ENCODE measurements at regions not wholly inside any gene's neighbourhood (a gene's known extent, or its start where the extent isn't known, plus 50 kb on each side); places are given as distances from the start of the nearest gene placed in this dataset.
"Not testable (repeated sequence)": the region's sequence is repeated elsewhere in the genome, so short reads cannot be mapped to it uniquely, and the experiment has no call there.

- no peak for DNase-seq (ENCODE audit: low read depth, low spot score)
Observed at GRCh38 chr12:127503246-127503645, 763.7 kb upstream of the TMEM132C start.

- not testable (repeated sequence) for DNase-seq (ENCODE audit: low read depth, low spot score)
Observed at GRCh38 chr12:127503996-127504395, 763.0 kb upstream of the TMEM132C start.

GRCh38 chr12:127504874-127505273, 762.1 kb upstream of the TMEM132C start:
- DNase-seq (ENCODE audit: low read depth, low spot score): no peak

- DNase-seq (ENCODE audit: low read depth, low spot score): peak; percentile 60
Observed at GRCh38 chr12:127507341-127507740, 759.6 kb upstream of the TMEM132C start.

GRCh38 chr12:127509066-127509778, 757.7 kb upstream of the TMEM132C start:
- DNase-seq (ENCODE audit: low read depth, low spot score): peak; percentile 64

GRCh38 chr12:127515941-127516340, 751.0 kb upstream of the TMEM132C start:
- DNase-seq (ENCODE audit: low read depth, low spot score): no peak

GRCh38 chr12:127516467-127516866, 750.5 kb upstream of the TMEM132C start:
- peak; percentile 10 for DNase-seq (ENCODE audit: low read depth, low spot score)

- DNase-seq (ENCODE audit: low read depth, low spot score): no peak
Observed at GRCh38 chr12:127519779-127520178, 747.2 kb upstream of the TMEM132C start.

GRCh38 chr12:127526925-127527324, 740.0 kb upstream of the TMEM132C start:
- no peak for DNase-seq (ENCODE audit: low read depth, low spot score)

- no peak for DNase-seq (ENCODE audit: low read depth, low spot score)
Observed at GRCh38 chr12:127528551-127528950, 738.4 kb upstream of the TMEM132C start.

- DNase-seq (ENCODE audit: low read depth, low spot score): no peak
Observed at GRCh38 chr12:127531542-127531941, 735.4 kb upstream of the TMEM132C start.

GRCh38 chr12:127533353-127533752, 733.6 kb upstream of the TMEM132C start:
- DNase-seq (ENCODE audit: low read depth, low spot score): no peak

GRCh38 chr12:127536833-127537428, 730.0 kb upstream of the TMEM132C start:
- DNase-seq (ENCODE audit: low read depth, low spot score): no peak

GRCh38 chr12:127538316-127538715, 728.7 kb upstream of the TMEM132C start:
- no peak for DNase-seq (ENCODE audit: low read depth, low spot score)

- DNase-seq (ENCODE audit: low read depth, low spot score): no peak
Observed at GRCh38 chr12:127539226-127539858, 727.6 kb upstream of the TMEM132C start.

GRCh38 chr12:127542391-127542790, 724.6 kb upstream of the TMEM132C start:
- no peak for DNase-seq (ENCODE audit: low read depth, low spot score)

- DNase-seq (ENCODE audit: low read depth, low spot score): no peak
Observed at GRCh38 chr12:127542931-127543330, 724.0 kb upstream of the TMEM132C start.

- DNase-seq (ENCODE audit: low read depth, low spot score): no peak
Observed at GRCh38 chr12:127546721-127547505, 720.1 kb upstream of the TMEM132C start.

- DNase-seq (ENCODE audit: low read depth, low spot score): no peak
Observed at GRCh38 chr12:127548123-127548553, 718.8 kb upstream of the TMEM132C start.

GRCh38 chr12:127550271-127550670, 716.7 kb upstream of the TMEM132C start:
- DNase-seq (ENCODE audit: low read depth, low spot score): no peak

- no peak for DNase-seq (ENCODE audit: low read depth, low spot score)
Observed at GRCh38 chr12:127552838-127553237, 714.1 kb upstream of the TMEM132C start.

GRCh38 chr12:127555071-127555470, 711.9 kb upstream of the TMEM132C start:
- DNase-seq (ENCODE audit: low read depth, low spot score): no peak
